Left hindlimb (tissue), 1 donor: ENCODE measurements at regions not wholly inside any gene's neighbourhood (a gene's known extent, or its start where the extent isn't known, plus 50 kb on each side); places are given as distances from the start of the nearest gene placed in this dataset.
"Not testable (repeated sequence)": the region's sequence is repeated elsewhere in the genome, so short reads cannot be mapped to it uniquely, and the experiment has no call there.

ENCODE experiments used
- DNase-seq: peaks from one replicate; pipeline ENCODE4 v3.0.0-alpha.2; 2018

DNA sequence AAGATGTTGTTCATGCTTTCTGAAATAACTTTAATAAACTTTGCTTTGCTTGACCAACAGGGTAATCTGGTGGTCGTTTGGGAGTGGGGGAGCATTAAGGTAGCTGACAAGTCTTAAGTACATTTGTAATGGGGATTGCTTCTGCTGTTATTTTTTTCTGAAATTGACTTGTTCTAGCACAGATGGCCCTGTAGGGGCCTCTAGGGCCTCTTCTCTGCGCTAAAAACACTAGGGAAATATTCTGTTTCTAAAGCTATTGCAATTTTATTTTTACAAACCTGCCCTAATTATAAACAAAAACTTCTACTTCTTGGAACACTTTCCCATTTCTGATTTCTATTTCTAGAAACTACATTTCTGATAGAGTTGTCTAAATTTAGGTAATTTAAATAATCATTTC, 191.3 kb upstream of the KCNJ3 start:
- no peak for DNase-seq

DNA sequence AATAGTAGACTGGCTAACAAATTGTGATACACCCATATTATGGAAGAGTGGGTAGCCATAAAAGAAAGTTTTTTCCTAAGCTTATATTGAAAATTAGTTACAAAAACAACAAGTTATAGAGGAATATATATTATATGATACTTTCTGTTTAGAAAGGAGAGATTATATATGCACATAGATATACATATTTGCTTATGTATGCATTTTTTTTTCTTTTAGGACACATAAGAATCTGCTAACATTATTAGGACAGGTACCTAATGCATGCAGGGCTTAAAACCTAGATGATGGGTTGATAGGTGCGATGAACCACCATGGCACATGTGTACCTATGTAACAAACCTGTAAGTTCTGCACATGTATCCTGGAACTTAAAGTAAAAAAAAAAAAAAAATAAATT, 179.6 kb upstream of the KCNJ3 start:
- DNase-seq, result no peak

DNA sequence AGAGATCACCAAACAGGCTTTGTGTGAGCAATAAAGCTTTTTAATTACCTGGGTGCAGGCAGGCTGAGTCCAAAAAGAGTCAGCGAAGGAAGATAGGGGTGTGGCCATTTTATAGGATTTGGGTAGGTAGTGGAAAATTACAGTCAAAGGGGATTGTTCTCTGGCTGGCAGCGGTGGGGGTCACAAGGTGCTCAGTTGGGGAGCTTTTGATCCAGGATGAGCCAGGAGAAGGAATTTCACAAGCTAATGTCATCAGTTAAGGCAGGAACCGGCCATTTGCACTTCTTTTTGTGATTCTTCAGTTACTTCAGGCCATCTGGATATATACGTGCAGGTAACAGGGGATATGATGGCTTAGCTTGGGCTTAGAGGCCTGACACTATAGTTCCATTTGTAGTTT, 177.5 kb upstream of the KCNJ3 start:
- DNase-seq, result not testable (repeated sequence)

DNA sequence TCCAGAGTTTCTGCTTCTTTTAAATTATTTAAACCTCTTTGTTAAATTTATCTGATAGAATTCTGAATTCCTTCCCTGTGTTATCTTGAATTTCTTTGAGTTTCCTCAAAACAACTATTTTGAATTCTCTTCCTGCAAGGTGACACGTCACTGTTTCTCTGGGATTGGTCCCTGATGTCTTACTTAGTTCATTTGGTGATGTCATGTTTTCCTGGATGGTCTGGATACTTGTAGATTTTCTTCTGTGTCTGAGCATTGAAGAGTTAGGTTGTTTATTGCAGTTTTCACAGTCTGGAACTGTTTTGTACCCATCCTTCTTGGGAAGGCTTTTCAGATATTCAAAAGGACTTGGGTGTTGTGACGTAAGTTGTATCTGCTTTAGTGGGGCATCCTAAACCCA, 172.3 kb upstream of the KCNJ3 start:
- DNase-seq, result no peak

DNA sequence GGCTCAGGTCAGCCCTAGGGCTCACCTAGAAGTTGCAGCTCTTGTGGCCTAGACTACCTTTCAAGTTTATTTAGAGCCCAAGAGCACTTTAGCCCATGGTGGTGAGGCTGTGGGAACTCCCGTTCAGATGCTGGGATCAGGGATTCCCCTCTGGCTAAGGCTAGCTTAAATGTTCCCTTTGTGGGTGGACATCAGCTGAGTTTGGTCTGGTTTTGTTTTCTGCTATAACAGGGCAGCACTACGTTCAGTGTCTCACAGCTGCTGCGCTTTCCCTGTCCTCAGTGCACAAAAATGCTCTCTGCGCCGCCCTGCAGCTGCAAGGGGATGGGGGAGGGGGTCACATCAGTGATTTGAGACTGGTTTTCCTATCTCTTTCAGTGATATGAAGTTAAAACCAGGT, 170.5 kb upstream of the KCNJ3 start:
- no peak for DNase-seq

DNA sequence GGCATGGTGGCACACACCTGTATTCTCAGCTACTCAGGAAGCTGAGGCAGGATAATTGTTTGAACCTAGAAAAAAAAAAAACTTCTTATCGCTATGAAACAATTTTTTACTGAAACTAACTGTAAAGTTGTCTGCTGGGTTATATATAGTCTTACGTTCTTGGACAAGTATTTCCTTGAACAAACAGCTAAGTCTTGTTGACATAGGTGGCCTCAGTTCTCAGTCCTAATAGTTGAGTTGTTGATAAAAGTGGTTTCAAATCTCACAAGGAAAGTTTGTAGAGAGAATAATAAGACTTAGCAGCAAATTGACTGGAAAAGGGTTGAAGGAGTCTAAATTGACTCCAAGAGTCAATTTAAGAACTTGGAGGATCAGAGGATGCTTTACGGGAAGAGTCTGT, 166.5 kb upstream of the KCNJ3 start:
- DNase-seq, result no peak

DNA sequence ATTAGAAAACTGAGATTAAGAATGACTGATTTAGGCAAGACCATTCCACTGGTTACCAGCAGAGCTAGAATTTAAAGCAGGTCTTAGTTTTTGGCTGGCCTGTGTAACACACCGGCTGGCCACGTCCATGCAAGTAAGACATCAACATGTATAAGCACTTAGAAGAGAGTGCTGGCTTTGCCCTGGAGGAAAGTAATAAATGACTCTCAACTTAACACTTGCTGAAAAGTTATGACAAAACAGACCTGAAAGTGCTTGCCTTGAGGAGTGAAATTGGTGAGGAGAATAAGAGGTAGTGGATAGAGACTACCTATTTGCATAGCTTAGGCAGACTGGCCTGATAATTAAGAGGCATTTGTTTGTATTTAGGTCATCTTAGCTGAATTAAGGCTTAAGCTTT, 165.7 kb upstream of the KCNJ3 start:
- DNase-seq, result no peak

DNA sequence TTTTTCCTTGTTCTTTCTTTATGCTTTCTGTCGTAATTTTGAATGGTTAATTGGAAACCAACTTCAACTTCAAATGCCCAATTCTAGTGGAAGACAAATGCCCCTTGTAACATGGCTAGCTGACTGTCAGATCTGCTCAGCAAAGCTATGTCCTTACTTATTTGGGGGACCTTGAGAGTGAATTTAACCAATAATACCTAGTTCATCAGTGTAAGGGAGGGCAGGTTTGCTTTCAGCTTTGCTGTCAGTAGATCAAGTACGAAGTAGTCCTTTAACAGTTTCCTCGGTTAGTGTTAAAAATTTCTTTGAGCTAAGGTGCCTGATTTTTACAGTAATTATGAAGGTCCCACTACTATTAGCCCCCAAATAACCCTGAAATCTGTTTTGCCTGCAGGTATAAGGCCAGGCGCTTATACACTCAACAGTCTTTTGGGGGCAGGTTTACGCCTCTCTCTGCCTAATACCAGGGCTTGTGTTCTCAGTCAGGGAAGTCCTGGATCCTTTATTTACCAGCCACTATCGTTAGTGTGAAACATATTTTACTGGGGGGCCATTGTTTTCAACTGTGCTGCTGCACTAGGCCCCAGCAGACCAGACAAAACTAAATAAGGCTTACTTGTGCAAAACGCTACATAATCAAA, 165.1 kb upstream of the KCNJ3 start:
- DNase-seq, result no peak

DNA sequence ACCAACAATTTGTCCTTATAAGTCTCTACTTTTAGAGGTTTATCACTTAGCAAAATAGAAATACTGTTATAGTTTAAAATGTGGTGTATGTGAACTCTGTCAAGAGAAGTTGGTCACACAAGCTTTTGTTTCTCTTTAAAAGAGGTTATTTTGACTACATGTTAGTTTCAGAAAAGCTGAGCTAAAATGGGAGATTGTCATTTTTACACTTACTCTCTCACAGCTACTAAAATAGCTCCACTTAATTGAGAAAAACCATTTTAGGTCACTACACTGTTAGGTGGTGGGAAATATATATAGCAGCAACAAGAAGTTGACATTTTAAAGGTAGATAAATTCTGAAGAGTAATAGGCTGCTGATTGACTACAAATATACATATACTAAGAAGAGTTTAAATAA, 161.5 kb upstream of the KCNJ3 start:
- no peak for DNase-seq

DNA sequence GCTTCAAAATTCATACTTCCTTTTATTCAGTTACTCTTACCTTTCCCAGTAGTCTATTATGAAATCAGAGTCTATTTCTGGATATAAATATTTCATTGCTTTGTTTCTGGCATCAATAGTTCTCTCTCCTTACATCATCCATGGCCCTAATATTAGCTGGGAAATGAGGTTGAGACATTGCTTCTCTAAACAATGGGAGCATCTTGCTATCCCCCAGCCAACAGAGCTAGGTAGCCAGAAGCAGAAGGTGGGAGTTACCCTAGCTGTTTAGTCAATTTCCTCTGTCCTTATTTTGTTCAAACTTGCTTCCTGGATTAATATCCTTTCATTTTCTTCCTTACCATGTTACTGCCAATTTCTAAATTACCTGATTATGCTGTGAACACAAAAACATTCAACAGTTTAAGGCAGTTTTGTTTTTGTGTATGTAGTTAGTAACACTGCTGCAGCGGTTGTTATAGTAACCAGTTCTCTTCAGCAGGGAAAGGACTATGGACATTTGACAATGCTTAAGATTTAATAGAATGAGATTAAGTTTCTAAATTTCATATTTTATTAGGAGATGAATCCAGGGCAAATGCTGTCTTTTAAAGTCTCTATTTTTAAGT, 160.5 kb upstream of the KCNJ3 start:
- no peak for DNase-seq

DNA sequence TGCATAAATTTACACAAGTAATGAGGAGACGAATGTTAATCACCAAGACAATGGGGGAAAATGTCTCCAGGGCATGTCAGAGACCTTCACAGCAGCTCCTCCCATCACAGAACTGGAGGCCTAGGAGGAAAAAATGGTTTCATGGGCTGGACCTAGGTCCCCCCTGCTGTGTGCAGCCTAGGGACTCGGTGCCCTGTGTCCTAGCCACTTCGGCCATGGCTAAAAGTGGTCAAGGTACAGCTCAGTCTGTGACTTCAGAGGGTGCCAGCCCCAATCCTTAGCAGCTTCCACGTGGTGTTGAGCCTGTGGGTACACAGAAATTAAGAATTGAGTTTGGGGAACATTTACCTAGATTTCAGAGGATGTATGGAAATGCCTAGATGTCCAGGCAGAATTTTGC, 152.2 kb upstream of the KCNJ3 start:
- DNase-seq, result no peak

DNA sequence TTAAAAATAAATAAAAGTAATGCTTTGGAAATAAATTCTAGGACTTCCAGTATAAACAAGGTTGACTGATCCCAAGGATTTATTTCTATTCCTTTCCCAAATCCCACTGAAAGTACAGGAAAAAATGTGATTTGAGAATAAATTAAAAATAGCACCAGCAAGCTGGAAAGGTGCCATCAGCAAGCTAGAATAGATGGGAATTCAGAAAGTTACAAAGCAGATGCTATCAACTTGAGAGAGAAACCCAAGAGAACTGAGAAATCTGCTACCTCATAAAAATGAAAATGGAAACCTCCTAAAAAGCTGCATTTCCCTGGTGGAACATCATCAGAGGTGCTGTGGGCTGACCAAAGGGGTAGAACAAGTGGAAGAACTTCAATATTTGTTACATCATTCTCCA, 148.6 kb upstream of the KCNJ3 start:
- no peak for DNase-seq

DNA sequence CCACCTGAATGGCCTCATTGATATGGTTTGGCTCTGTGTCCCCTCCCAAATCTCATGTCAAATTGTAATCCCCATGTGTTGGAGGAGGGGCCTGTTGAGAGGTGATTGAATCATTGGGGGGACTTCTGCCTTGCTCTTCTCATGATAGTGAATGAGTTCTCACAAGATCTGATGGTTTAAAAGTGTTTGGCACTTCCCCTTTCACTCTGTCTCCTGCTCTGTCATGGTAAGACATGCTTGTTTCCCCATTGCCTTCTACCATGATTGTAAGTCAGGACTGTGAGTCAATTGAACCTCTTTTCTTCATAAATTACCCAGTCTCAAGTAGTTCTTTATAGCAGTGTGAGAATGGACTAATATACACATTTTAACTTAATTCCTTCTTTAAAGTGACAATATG, 146.8 kb upstream of the KCNJ3 start:
- DNase-seq, result no peak

DNA sequence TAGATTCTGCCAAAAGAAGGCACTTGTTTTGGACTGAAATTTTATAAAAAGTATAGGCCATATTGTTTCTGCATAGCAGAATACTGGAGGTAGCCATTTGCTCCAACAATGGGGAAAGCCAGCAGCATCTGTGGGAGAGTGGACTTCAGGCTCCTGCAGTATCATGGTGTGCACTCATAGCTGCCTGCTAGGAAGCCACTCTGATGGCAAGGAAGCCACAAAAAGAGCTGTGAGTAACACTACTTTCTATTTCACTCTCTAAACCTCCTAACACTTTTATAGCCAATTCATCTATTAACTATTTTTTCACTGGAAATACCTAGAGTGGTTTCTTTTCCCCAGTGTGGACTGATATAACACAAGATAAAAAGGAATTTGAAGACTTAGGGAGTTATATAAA, 144.4 kb upstream of the KCNJ3 start:
- DNase-seq, result no peak

DNA sequence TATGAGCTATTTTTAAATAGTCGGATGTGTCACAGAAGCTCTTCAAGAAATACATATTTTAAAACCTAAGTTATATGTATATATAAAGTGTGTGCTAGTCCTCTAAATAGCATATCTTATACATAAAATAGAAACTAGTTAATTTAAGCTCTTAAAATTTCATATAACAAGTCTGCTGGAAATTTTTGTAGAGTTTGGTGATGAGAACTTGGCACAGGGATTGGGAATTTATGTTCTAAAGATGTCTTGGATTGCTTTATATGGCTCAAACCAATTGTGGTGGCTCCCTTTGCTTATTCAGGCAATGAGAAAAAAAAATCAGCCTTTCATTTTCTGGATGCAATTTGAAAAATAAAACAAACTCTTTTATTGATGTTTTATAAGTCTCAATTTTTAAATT, 142.8 kb upstream of the KCNJ3 start:
- DNase-seq, result no peak

DNA sequence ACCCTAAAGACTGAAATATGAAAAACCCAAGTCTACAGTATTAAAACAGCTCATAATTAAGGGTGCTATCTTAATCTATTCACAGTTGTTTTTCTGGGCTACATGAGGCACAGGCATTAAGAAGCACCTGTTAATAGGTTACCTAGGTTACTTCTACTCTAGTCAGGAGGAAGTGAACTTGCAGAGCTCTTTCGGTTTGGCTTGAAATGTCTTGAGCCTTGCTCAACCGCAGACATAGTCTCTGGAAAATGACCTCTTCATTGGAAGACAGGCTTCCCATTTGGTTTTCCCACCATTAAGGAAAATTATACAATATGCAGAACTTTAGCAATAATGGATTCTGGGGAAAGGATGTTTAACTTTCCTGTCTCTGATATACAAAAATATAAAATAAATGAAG, 142.3 kb upstream of the KCNJ3 start:
- no peak for DNase-seq

DNA sequence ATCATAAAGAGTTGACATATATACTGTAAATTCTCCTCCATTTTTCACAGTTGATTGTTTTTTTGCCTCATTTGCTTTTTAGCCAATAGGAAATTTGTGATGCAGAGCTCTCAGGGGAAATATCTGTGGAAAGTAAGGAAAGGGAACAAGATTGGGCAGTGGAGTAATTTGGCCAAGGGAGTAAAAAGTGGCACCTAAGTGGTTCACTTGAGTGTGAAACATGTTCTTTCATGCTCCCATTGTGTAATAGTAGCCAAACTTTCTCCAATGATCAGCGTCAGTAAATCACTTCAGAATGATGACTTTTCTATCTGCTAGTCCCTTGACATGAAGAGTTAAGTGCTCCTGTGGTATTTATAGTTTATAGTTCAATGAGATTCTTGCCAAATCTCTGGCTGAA, 141.9 kb upstream of the KCNJ3 start:
- DNase-seq, result no peak

DNA sequence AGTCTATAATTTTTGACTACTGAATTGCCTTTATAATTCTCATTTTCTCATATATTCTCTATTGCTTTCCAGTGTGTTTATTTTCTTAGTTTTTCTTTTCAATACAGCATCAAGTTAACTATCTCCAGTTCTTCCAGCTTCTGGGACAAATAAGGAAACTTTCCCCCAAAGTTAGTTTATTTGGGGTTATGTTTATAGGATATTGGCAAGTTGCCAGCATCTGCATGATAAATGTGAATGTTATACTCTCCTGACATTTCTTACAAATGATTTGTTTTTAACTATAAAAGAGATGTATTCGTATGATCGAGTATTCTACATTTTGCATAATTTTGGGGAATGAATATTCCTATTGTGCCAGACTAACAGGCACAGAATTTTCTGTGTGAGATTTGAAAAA, 140.6 kb upstream of the KCNJ3 start:
- no peak for DNase-seq

DNA sequence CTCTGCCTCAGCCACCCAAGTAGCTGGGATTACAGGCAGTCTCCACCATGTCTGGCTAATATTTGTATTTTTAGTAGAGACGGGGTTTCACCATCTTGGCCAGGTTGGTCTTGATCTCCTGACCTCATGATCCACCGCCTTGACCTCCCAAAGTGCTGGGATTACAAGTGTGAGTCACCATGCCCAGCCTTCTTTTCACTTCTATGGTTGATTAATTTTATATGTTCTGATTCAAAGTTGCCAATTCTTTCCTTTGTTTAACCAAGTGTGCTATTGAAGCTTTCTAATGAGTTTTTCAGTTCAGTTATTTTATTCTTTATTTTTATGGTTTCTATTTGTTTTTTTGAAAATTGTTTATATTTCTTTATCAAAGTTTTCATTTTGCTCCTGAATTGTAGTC, 133.1 kb upstream of the KCNJ3 start:
- DNase-seq, result no peak

DNA sequence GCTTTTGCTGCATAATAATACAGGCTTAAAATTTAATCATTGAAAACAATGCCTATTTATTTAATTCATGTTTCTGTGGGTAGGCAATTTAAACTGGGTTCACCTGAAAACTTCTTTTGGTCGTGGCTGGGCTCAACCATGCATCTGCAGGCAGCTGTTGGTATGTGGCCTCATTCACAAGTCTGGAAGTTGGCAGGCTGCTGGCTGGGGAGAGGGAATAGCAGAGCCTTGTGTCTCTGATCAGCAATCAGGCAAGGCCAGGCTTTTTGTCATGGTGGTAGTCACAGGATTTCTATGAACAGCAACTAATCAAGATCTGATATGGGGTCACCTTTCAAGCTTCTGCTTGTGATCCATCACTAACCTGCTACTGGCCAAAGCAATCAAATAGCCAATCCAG, 130.1 kb upstream of the KCNJ3 start:
- no peak for DNase-seq

DNA sequence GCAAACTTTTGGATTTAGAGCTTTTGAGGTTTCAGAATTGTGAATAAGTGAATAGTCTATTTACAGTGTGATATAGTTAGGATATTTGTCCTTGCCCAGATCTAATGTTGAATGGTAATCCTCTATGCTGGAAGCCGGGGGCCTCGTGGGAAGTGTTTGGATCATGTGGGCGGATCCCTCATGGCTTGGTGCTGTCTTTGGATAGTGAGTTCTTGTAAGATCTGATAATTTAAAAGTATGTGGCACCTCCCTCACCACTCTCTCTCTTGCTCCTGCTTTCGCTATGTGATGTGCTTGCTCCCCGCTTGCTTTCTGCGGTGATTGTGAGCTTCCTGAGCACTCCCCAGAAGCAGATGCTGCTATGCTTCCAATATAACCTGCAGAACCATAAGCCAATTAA, 128.0 kb upstream of the KCNJ3 start:
- no peak for DNase-seq

DNA sequence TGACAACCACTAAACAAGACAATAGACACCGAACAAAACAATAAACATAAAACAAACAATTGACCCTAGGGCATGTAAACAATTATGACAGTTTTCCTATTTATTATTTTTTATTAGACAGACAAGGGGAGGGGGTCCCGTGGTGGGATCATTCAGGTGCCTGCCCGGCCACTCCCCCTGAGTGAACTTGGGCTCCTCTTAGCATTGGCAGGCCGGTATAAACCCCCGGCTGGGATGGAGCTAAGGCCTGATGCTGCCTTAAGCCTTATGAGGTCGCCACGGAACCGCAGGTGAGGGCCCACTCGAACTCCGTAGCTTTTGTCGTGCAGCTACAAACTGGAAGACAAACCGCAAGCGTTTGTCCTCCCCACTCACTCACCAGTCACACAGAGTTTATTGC, 121.8 kb upstream of the KCNJ3 start:
- not testable (repeated sequence) for DNase-seq

DNA sequence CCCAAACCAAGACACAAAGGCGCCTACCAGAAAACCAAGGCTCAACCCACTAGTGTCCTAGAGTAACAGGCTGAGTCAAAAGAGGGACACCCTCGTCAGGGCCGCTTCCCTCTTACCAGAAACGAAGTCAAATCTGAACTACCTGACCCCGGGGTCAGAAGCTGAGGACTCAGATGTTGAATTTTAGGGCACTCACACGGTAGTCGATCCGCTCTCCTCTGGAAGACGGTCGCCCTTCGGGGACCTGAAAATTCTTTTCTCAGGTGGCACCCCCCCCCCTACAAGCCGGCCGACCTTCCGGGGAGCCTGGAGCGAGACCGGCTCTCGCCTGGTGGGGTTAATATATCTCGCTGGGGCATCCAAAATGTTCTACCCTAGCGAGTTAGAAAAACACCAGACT, 121.1 kb upstream of the KCNJ3 start:
- no peak for DNase-seq

DNA sequence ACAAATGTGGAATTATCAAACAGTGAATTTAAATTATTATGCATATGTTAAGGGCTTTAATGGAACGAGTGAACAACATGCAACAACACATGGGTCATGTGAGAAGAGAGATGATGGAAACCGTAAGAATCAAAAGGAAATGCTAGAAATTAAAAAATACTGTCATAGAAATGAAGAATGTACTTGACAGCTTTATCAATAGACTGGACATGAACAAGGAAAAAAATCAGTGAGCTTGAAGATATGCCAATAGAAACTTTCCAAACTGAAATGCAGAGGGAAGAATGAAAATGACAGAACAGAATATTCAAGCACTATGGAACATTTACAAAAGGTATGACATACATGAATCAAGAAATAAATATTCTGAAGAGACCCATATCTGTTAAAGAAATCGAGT, 117.7 kb upstream of the KCNJ3 start:
- DNase-seq, result no peak

DNA sequence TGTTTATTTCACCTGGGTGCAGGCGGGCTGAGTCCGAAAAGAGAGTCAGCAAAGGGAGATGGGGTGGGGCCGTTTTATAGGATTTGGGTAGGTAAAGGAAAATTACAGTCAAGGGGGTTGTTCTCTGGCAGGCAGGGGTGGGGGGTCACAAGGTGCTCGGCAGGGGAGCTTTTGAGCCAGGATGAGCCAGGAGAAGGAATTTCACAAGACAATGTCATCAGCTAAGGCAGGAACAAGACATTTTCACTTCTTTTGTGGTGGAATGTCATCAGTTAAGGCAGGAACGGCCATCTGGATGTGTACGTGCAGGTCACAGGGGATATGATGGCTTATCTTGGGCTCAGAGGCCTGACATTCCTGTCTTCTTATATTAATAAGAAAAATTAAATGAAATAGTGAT, 115.8 kb upstream of the KCNJ3 start:
- DNase-seq, result not testable (repeated sequence)
